HG02588 (cell line): ENCODE measurements at regions not wholly inside any gene's neighbourhood (a gene's known extent, or its start where the extent isn't known, plus 50 kb on each side); places are given as distances from the start of the nearest gene placed in this dataset.

Experiments used
- ATAC-seq: cut with Tn5 transposase; IDR thresholded peaks from one replicate; pipeline ENCODE4 v1.9.1; 2021; ENCODE audit warnings: mild to moderate bottlenecking, moderate library complexity; ENCODE audit not compliant: unreplicated experiment

DNA sequence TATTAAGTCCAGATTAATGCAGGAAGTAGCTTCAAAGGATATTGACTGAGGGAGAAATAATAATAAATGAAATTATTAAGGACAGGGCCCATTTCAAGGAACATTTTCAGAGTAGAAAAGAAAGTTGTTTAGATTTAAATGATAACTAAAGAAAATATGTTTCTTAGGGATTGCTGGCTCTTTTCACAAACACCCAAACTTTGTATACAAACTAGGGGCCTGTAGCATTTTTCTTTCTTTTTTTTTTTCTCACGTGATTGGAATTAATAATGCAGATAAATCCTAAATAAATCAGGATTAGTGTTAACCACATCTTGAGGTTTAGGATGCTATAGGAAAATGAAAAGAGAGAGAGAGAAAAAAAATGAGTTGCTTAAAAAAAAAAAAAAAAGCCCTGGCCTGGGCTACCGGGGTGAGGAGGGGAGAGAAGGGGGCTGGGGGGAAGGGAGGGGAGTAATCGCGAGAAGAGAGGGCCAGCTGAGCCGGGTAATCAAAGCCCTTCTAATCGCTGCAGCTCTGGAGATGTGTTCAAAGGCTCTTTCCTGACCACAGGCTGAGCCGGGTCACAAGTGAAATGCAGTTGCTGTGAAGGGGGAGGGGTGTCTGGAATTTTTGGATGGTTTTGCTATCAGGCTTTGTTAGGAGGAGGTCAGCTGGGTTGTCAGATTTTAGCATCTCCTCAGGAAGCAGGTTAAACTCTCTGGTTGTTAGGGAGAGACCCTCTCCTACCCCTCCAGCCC, 104.6 kb upstream of the ZFHX3 start:
- no peak for ATAC-seq

DNA sequence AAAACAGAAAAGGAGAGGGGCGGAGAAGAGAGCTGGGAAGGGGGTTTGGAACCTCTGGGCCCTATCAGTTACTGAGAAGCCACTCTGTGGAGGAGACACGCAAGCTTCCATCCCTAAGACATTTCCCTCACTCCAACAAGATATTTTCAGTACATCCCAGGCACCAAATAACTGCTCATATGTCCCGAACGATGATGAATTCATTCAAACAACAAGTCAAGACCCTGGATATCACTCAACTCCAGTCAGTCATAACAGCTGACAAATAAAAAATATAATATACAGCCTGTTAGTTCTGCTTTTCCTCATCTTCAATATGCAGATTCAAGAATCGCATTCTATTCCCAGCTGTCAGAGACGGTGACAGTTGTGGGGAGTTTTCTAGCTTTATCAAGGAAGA, 104.0 kb upstream of the ZFHX3 start:
- no peak for ATAC-seq

DNA sequence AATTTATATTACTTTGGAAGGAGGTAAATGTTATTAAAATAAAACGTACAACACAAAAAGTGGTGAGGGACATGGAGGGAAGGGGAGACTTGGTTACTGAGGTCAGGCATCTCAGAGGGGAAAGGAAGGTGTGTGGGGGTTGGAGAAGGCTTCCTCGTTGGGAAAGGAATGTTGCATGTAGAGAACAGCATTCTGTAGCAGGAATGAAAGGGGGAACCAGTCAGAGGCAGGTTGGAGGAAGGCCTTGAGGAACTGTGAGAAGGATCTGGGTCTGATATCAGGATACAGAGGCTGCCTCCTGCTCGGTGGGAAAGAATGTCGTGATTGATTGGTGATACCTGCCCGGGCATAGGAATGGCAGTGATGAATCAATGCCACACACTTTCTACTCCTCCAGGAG, 103.3 kb upstream of the ZFHX3 start:
- ATAC-seq = no peak

DNA sequence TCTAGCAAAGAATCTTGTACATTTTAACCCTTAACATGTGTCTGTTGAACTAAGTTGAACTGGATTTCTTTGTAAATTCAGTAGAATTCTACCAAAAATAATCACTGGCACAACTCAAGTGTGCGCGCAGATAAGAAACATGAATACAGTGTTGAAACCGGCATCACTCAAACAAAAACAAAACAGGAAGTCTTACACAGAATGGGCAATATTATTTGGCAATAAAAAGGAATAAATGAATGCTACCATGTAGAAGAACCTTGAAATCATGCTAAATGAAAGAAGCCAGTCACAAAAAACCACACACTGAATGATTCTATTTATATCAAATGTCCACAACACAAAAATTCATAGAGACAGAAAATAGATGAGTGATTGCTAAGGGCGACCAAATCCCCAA, 102.9 kb upstream of the ZFHX3 start:
- no peak for ATAC-seq

DNA sequence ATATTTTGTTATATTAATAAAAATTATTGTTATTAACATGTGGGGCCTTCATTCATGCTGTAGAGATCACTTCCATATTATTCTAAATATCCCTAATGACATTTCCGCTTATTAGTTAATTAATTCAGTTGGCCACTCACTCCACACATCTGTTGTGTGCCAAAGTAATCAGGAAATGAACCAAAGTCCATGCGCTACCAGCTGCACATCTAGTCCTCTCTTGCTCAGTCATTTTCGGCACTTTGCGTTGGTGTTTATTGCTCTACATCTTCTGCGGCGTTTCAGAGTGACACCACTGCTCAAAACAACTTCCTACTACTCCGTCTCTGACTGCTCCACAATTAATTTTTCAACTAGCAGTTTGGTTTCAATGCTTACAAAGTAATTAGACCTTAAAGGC, 101.4 kb upstream of the ZFHX3 start:
- ATAC-seq = no peak

DNA sequence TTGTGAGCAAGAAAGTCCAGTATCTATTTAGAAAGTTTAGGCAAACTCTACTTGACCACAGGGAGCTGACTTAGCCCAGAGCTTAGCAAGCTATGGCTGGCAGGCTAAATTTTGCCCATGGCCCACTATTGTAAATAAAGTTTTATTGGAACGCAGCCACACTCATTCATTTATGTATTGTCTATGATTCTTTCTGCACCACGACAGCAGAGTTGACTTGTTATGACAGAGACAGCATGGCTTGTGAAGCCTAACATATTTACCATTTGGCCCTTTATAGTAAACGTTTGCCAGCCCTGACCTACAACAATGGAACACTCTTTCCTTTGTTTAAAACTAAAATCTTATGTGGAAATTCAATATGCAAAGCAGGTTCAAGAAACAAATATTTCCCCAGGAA, 100.0 kb upstream of the ZFHX3 start:
- no peak for ATAC-seq

DNA sequence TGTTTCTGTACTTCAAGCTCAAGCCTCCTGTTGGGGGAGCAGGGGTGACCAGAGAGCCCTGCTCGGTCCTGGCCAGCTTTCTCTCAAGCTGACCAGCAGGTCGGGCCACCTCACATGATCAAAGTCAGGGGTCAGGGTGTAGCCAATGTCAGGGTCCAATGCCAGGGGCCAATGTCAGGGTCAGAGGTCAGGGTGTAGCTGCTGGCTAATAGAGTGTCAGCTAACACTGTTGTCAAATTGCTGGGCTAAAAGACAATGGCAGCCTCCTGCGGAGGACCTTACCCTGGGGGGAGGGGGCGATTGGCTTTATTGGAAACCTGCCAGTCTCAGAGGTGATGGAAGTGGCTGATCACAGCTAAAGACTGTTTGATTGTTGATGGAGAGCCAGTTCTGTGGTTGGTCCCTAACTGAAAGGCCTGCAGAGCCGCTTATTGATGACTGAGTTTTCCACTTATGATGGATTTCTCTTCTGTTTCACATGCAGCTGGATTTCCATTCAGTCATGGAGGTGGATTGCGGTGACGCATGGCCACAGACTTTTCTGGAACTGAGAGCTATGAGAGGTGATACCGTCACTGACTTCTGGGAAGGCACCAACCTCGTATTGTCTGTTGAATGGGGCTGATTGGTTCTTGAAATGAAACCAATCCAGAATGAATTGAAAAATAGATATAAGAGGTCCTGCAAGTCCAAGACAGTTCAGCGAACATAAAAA, 97.4 kb upstream of the ZFHX3 start:
- no peak for ATAC-seq

DNA sequence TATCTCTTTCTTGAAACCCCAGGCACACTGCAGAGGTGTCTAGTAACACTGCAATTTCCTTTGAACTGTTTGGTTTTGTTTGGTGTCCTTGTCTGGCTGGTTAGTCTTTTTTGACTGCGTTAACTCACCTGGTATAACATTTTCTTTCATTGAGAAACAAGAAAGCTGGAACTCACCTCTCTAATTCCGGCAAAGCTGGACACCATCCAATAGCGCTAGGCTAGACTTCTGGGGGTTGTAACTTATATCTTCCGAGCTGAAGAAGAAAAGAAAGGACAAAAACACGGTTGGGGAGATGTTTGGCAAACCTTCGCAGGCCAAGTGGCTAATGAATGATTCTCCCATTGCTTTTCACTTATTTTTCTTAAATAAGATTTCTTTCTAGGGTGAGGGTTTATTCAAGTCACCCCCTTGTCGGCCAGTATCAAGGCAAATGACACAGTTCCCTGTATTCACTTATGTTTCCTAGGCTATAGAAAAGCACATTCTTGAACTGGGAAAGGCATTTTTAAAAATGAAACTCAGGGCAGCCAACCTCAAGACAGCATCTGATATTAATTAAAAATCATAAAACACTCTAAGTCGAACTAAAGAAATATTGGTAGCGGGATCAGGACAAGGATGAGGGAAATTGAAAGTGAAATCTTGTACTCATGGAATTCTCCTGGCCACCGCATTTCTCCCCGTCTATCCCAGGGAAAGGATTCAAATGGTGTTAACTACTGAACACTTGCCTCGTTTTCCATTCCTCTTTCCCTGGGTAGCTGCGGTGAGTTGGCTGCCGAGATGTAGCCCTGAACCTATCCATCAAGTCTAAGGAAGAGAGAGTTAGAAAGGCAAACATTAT, 95.9 kb upstream of the ZFHX3 start:
- no peak for ATAC-seq

DNA sequence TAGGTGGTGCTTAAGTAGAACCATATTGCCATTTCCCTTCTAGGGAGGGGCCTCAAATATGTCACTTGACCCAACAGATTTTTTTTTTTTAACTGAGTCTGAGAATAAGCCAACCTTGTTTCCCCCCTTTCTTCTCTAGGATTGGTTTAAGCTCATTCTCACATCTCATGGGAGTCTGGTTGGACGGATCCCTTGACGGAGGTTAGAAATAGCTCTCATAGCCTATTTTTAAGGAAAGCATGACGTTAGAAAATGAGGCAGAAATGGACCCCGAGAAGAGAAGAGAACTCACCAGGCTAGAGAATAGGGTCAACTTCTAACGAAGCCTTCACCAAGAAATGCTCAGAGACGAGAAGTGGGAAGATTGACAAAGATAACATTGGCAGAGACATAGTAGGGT, 95.1 kb upstream of the ZFHX3 start:
- no peak for ATAC-seq

DNA sequence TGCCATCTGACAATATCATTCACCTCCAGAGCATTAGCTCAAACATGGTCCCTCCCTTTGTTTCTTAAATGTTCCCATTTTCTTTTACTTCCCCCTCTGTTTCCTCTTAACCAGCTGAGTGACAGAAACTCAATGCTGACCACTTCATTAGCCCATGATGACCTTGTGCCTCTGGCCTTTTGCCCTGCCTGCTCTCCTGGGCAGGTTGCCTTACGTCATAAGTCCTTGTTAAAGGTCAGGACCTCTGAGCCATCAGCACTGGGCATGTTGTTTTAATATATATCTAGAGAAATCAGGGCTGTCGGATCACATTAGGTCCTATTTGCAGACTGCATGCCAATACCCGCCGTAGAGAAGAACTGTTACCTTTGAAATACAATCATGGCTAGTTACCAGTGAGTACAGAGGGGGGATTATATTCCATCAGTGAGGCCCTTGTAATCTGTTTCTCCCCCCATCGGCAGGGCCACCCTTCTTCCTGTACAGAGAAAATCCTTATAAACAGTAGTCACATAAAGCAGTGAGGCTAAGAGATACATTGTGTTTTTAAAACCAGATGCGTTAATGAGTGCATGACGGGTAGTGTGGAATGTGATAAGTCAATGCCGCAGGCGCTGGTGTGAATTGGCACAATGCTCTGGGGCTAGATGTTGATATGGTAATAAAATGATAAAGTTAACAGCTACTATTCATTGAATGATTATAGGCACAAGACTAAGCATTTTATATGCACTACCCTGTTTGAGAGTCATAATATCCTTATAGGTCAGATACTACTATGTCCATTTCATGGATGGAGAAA, 94.3 kb upstream of the ZFHX3 start:
- ATAC-seq = no peak

DNA sequence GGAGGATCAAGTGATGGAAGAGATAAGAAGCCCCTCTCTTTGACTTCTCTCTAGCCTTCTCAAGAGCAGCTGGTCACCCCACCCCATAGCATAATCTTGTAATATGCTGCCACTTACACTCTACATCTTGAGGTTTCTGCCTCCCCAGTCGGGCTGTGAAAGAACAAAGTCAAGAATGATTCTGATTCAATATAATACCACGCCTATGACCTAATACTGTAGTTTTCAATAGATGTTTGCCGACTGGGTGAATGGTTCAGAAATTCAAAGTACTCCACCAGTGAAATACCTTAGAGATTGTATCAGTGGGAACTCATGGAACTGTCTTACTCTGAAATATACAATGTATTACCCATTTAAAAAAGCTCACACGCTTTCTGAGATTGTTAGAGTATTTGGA, 93.0 kb upstream of the ZFHX3 start:
- no peak for ATAC-seq

DNA sequence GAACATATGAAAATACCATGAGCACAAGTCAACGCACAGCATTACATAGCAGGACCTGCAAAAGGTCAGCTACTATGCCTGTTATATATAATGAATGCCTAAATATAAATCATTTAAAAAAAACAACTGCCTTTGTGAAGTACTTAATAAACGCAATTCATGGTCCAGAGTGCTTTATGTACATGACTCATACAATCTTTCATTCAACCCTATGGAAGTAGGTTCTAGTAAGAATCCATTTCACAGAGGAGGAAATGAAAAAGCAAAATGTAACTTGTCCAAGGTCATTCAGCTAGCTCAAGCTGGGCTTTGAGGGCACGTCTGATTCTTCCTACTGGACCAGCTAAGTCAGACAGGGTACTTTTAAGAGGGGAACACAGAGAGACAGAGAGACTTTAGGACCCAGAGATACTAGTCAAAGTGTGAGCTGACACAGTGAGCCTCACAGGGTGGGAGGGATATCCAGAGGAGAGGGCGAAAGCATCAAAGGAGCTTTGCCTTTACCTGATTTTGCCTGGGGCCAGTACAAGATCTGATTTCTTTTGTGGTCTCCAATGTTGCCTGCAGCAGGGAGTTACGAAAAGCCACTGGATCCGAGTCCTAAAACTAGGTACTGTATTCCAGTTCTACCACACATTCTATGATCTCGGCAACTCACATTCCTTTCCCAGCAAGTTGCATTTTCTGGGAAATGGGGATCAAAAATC, 83.4 kb upstream of the ZFHX3 start:
- ATAC-seq = no peak

DNA sequence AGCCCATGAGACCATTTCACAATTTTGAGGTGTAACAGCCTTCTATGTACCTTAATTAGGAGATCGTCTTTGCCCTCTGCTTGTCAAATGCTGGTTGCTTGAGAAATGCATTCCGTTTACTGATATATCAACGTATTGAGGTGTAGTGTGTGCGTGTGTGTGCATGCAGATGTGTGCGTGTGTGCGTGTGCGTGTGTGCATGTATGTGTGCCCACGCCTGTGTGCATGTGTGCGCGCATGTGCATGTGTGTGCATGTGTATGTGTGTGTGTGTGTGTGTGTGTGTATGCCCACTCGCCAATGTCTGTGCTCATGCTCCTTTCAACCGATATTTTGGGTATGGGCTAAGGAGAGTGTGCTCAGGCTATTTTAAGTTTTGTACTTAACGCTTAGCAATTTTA, 81.5 kb upstream of the ZFHX3 start:
- no peak for ATAC-seq

DNA sequence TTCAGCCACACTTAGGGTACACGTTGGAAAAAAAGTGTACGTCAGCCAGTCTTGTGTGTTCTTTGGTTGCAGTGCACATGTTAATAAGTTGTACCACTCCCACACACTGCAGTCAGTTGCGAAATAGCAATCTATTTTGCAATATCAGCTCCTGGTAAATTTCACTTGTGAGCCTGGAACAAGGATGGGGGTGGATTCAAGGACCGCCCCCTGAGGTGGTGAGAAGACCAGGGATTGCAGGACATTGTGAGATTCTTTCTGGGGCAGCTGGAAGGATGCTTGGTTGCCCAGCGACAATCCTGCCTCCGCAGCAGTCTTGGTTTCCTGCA, 78.6 kb upstream of the ZFHX3 start:
- no peak for ATAC-seq

DNA sequence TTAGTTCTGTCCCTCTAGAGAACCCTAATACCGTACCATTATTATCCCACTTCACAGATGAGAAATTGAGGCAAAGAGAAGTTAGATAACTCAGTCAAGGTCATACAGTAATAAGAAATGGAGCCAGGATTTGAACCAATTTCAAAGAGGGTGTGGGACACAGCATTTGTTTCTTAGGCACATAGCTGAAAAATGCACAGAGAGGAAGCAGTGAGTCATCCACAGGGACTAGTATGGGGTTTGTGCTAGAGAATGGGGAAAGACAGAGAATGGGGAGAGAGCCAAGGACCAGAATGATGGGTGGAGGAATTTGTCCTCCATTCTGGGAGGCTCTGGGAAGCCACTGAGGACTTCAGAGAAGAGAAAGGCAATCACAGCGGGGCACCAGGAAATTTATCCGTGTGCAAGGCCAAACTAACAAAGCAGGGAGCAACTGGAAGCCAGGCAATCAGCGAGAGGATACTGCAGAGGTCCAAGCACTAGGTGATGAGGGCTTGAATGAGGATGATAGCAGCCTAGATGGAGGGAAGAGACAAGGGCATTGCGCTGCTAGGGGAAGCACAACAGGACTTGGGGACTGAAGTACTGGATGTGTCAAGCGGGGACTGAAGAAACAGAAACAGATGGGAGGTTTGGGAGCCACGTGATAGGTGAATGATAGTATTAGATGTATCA, 78.1 kb upstream of the ZFHX3 start:
- ATAC-seq = no peak

DNA sequence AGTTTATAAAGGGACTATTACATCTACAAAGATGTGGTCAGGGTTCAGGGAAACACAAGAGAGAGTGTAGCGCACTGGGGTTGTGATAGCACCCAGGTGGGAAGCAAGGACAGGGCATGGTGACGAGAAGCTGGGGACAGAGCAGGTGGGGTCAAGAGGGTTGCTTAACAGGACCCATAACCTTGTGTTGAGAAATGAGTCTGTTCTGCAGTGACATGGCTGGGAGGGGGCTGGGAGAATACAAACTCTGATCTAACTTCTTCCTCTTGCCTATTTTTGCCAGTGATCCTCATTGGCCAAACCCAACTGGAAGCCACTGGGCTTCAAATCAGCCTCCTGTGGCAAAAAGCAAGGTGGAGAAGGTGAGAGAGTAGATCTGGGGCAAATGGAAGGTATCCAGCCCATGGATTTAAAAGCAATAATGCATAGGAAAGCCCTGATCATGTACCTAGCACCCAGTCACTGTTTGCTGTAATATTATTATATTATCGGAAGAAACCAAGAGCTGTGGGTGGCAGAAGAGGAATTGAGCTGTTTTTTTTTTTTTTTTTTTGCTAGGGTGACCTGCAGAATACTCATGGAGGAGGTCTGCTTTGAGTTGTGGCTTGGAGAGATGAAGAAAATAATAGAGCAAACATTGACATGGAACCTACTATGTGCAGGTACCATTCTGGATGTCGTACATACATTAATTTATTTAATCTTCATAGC, 76.9 kb upstream of the ZFHX3 start:
- no peak for ATAC-seq

DNA sequence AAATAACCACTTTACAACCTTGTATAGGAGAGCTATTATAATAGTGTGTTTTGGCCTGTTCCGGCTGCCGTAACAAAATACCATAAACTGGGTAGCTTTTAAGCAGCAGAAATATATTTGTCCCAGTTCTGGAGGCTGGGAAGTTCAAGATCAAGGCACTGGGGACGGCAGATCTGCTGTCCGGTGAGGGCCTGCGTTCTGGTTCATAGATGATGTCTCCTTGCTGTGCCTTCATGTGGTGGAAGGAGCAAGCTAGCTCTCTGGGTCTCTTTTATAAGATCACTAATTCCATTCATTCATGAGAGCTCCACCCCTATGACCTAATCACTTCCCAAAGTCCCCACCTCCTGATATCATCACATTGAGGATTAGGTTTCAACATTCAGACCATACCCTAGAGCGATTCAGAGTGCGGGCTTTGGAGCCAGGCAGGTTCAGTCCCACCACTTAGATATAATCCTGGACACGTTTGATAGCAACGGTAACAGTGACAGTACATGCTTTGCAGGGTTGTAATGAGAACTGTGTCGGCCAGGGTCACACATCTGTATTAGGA, 76.2 kb upstream of the ZFHX3 start:
- ATAC-seq = no peak

DNA sequence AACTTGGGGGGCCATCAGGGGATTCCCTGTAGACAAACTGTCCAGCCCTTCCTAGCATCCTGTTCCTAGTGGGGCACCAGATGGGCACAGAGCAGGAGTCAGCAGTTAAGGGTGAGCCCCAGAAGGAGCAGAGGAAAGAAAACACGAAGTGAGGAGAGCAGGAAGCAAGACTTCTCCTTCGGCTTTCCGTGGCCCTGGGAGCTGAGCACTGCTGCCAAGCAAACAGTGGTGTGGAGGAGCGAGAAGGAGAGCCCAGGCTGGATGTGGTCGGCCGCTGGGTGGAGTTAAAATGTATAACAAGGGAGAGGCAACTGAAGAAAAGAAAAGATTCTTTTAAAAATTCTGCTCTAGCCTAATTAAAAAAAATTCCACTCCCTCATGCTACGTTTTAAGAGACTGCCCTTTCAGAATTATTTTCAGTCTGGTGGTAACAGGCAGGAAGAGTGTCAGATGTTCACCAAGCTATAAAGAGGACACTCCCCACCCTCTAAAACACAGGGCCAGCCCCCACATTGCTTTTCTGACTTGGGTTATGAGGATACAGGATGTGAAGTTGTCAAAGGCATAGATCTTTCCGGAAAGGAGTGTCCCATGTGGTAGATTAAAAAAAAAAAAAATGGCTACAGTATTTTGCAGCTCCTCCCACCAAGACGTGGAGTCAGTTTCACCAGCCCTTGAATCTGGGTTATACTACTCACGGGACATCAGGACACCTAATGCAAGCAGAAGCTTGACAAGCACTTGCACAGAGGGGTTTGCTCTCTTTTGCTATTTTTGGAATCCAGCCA, 74.9 kb upstream of the ZFHX3 start:
- no peak for ATAC-seq
